Right lobe of liver (tissue), 6 donors: ENCODE measurements at regions not wholly inside any gene's neighbourhood (a gene's known extent, or its start where the extent isn't known, plus 50 kb on each side); places are given as distances from the start of the nearest gene placed in this dataset.

Experiments
- ATAC-seq, 4 donors: fragments of 200-7000 bp; cut with Tn5 transposase; one replicate each; pipeline ENCODE4 v1.9.1; 2020; ENCODE audit warnings: mild to moderate bottlenecking in 4 of 4, moderate library complexity in 4 of 4
- DNase-seq, 3 donors: peaks; one replicate each; pipeline ENCODE4 v3.0.0-alpha.2; 2020
- H3K27ac ChIP-seq, 3 donors: fragments of 200-600 bp; one replicate each; pipeline ENCODE4 v1.8.0; 2022
- H3K27me3 ChIP-seq, 2 donors: fragments of 200-600 bp; one replicate each; pipeline ENCODE4 v1.8.0; 2022
- H3K36me3 ChIP-seq, 4 donors: fragments of 200-600 bp; sonication (generic) in 1 of 4; one replicate each; pipeline versions ENCODE4 v1.5.1 to v1.8.0; 2017 to 2022; ENCODE audit warnings: control low read depth in 1 of 4
- H3K4me1 ChIP-seq, 4 donors: fragments of 200-600 bp; sonication (generic) in 1 of 4; one replicate each; pipeline versions ENCODE4 v1.5.1 to v1.8.0; 2017 to 2022; ENCODE audit warnings: control low read depth in 1 of 4
- H3K4me3 ChIP-seq, 3 donors: fragments of 200-600 bp; one replicate each; pipeline ENCODE4 v1.8.0; 2022
- H3K9me3 ChIP-seq, 4 donors: fragments of 200-600 bp; sonication (generic) in 1 of 4; one replicate each; pipeline versions ENCODE4 v1.5.1 to v1.8.0; 2017 to 2022; ENCODE audit warnings: control low read depth in 1 of 4
- POLR2A ChIP-seq: fragments of 450-650 bp; IDR thresholded peaks from one replicate; pipeline ENCODE4 v1.6.1; 2017; ENCODE audit warnings: antibody characterized with exemption, mild to moderate bottlenecking
- WGBS: methylation state at CpG from one replicate; pipeline ENCODE4 v1.1.6; 2018; ENCODE audit warnings: low coverage, low lambda C conversion rate; ENCODE audit not compliant: insufficient coverage; ENCODE audit errors: missing lambda C conversion rate; 5-methylcytosine and 5-hydroxymethylcytosine counted together
- intact Hi-C, 2 donors: fragments of 100-400 bp; cut with DNase I; formaldehyde crosslinking; loops; one replicate each; pipeline versions ENCODE4 v1.11.2 to v1.14.1; 2022
- TF ChIP-seq, protein P1 (sequence below), 4 donors: fragments of 200-600 bp in 3 of 4; fragments of 450-650 bp in 1 of 4; IDR thresholded peaks; one replicate each; pipeline versions ENCODE4 v1.5.1 to v1.8.0; 2016 to 2022; ENCODE audit warnings: antibody characterized with exemption in 4 of 4, mild to moderate bottlenecking in 2 of 4
- donor health status: DM: no; HTN: yes; CAD: no.
- donor health status: DM: no; HTN: no; CAD: no.
- donor health status: DM: no; HTN: no; CAD: no.
- donor health status: DM: no; HTN: yes; CAD: no.
- donor health status: DM: no; HTN: yes; CAD: no.

- H3K36me3 ChIP-seq, result no peaks in the 10 kb centered on the region
- intact Hi-C loops, result no loop called here
- DNase-seq (no peak), ATAC-seq (no peak)
- 50% methylated on average over 1 of the region's 1 CpG for WGBS
- H3K27ac ChIP-seq, result no peak overlapping the region
- no peaks in the 10 kb centered on the region for H3K27me3 ChIP-seq
- no peaks in the 10 kb centered on the region for H3K9me3 ChIP-seq
- TF ChIP-seq, protein P1, sequence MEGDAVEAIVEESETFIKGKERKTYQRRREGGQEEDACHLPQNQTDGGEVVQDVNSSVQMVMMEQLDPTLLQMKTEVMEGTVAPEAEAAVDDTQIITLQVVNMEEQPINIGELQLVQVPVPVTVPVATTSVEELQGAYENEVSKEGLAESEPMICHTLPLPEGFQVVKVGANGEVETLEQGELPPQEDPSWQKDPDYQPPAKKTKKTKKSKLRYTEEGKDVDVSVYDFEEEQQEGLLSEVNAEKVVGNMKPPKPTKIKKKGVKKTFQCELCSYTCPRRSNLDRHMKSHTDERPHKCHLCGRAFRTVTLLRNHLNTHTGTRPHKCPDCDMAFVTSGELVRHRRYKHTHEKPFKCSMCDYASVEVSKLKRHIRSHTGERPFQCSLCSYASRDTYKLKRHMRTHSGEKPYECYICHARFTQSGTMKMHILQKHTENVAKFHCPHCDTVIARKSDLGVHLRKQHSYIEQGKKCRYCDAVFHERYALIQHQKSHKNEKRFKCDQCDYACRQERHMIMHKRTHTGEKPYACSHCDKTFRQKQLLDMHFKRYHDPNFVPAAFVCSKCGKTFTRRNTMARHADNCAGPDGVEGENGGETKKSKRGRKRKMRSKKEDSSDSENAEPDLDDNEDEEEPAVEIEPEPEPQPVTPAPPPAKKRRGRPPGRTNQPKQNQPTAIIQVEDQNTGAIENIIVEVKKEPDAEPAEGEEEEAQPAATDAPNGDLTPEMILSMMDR (IDR thresholded peaks at IDR 0.05), result no peak
- TF ChIP-seq POLR2A, result no peak
- H3K4me3 ChIP-seq, result no peak overlapping the region
- H3K4me1 ChIP-seq, result no peaks in the 10 kb centered on the region
Observed at GRCh38 chr7:3201306-3201705, 99.7 kb upstream of the SDK1 start.

DNA sequence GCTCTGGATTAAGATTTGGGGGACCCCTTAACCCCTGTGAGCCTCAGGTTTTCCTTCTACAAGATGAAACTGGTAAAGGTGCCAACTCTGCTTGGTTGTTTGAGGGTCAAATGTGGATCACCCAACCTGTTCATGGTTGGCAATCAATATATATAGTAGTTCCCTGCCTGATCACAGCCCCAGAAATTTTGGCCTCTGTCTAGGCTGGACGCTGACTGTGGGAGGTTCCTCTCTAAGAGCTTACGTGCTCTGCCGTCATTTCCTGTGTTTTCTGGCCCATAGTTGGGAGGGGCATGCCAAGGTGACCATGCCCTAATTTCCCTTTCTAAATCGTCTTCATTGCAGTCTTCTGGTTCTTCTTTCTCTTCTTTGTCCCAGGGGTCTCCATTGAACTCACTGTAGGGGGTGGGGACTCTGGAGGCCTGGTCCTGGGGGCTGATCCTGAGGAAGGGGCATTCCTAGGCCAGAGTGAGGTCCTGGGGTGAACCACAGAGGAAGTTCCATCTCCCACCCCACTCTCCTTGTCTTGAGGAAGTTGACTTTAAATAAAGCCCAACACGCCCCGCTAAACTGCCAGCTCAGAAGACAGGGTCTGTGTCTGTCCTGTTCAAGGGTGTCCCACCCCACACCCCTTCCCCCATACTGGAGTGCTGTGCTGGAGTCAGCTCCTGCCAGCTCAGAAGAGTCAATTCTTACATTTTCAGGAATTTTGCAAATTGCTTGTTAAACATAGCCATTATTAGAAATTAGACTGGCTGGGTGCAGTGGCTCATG, 98.9 kb upstream of the SDK1 start:
- no peaks in the 10 kb centered on the region for H3K4me1 ChIP-seq
- intact Hi-C loops, result no loop called here
- H3K27ac ChIP-seq, result no peak overlapping the region
- ATAC-seq (peak in 1 of 4 donors; percentile 31), DNase-seq (no peak)
- no peaks in the 10 kb centered on the region for H3K9me3 ChIP-seq
- WGBS, result 35% methylated on average over 4 of the region's 6 CpGs
- no peak for TF ChIP-seq POLR2A
- TF ChIP-seq, protein P1 (IDR thresholded peaks at IDR 0.05), result no peak
- no peaks in the 10 kb centered on the region for H3K36me3 ChIP-seq
- no peaks in the 10 kb centered on the region for H3K27me3 ChIP-seq
- no peak overlapping the region for H3K4me3 ChIP-seq

DNA sequence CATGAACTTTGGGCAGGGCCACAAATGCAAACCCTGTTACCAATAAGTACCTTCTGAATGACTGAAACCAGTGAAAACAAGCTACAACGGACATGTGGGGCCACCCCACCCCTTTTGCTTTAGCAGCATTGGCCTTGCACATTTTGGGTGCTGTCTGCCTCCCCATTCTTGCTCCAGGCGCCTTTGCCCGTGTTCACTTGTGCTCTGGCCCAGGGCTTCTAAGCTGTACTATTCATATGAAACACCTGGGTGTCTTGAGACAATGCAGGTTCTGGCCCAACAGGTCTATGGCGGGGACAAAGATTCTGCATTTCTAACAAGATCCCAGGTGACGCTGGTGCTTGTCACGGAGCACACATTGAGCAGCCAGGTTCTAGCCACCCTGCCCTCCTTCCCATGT, 96.5 kb upstream of the SDK1 start:
- H3K36me3 ChIP-seq, result no peaks in the 10 kb centered on the region
- ATAC-seq, result no peak
- intact Hi-C loops, result no loop called here
- no peak overlapping the region for H3K4me3 ChIP-seq
- no peaks in the 10 kb centered on the region for H3K9me3 ChIP-seq
- DNase-seq, result no peak
- TF ChIP-seq, protein P1 (IDR thresholded peaks at IDR 0.05), result no peak
- no peak for TF ChIP-seq POLR2A
- H3K4me1 ChIP-seq, result no peaks in the 10 kb centered on the region
- H3K27me3 ChIP-seq, result no peaks in the 10 kb centered on the region
- 49% methylated on average over 3 of the region's 6 CpGs for WGBS
- H3K27ac ChIP-seq, result no peak overlapping the region

DNA sequence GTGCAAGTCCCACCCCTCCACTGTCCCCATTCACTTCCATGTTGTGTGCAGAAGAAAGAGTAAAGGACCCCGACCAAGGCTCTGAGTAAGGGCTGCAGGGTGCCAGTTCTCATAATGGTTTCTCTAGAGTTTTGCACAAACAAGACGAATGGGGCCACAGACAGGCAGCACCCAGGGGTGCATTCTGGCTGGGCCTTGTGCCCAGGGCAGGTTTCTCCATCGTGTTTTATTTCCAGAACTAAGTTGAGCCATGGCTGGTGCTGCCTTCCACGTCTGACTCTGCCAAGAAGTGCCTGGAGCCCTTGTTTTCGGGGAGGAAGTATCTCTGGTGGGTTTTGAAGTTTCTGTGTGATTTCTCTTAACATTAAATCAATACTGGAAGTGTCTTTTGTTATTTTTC, 95.0 kb upstream of the SDK1 start:
- intact Hi-C loops, result no loop called here
- Histone ChIP-seq H3K9me3 (no peaks in the 10 kb centered on the region), H3K36me3 (no peaks in the 10 kb centered on the region), H3K27me3 (no peaks in the 10 kb centered on the region), H3K27ac (no peak overlapping the region), H3K4me3 (no peak overlapping the region), H3K4me1 (no peaks in the 10 kb centered on the region)
- DNase-seq (no peak), ATAC-seq (no peak)
- TF ChIP-seq POLR2A, result no peak
- TF ChIP-seq, protein P1 (IDR thresholded peaks at IDR 0.05), result no peak
- WGBS, result 33% methylated on average over 3 of the region's 5 CpGs
